ENCODE measurements at regions not wholly inside any gene's neighbourhood (a gene's known extent, or its start where the extent isn't known, plus 50 kb on each side); places are given as distances from the start of the nearest gene placed in this dataset.

- no peak for TF ChIP-seq ZNF274 (IDR thresholded peaks at IDR 0.05; ENCODE audit: low read depth, low read length)
- no peak for TF ChIP-seq SUZ12 (IDR thresholded peaks at IDR 0.05; ENCODE audit: extremely low read depth, insufficient read depth, insufficient read length)
Observed at GRCh38 chr2:238589591-238590460, 163.1 kb downstream of the ASB1 start.

Data from NT2/D1 (cell line).